Fibroblast of the aortic adventitia (primary cell): ENCODE measurements at regions not wholly inside any gene's neighbourhood (a gene's known extent, or its start where the extent isn't known, plus 50 kb on each side); places are given as distances from the start of the nearest gene placed in this dataset.
"Not testable (repeated sequence)": the region's sequence is repeated elsewhere in the genome, so short reads cannot be mapped to it uniquely, and the experiment has no call there.

Experiments used
- DNase-seq: peaks from one replicate; pipeline ENCODE4 v3.0.0-alpha.2; 2010; ENCODE audit warnings: low read depth
- H3K4me3 ChIP-seq: 2 replicates; pipeline ENCODE4 v1.5.1; 2011; ENCODE audit warnings: low read depth, mild to moderate bottlenecking, control low read depth, low read length, moderate library complexity
- CTCF ChIP-seq: IDR thresholded peaks from 2 replicates; pipeline ENCODE4 v1.5.1; 2011; ENCODE audit warnings: mild to moderate bottlenecking, low read length, control low read depth, inconsistent platforms; ENCODE audit not compliant: insufficient read depth

DNA sequence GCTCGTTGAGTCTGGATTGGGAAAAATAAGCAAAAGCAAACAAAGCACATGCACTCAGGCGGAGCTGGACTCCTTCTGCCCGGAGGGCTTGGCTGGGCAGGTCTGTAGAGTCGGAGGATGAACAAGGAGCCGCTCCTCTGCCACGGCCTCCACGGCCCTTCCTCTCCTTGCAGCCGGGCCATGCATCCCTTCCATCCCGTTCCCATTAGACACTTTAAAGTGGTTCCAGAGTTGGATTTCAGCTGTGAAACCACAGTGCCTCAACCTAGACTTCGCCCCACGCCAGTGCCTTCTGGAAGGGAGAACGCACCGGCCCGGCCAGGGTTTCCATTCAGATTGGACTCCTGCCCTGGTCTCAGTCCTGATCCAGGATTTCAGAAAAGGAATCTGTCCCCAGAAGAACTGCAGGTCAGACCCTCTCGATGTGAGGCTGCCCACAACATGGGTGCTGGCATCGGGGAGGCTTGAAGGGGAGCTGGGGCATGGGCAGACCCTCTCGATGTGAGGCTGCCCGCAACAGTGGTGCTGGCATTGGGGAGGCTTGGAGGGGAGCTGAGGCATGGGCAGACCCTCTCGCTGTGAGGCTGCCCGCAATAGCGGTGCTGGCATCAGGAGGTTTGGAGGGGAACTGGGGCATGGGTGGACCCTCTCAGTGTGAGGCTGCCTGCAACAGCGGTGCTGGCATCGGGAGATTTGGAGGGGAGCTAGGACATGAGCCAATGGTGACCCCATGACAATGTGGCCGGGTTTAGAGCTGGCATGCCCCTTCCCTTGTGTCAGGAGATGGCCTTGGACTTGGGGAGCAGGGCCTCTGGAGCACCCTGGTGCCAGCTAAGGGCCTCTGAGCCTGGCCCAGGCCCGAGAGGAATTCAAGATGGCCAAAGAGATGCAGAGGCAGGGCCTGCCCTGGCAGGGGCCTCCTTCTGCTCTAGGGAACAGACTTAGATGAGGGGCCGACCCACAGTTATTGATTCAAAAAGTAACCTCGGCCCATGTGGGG is 304.5 kb downstream of the NDUFA10 start:
- no peak for TF ChIP-seq CTCF
- DNase-seq = no peak

GRCh38 chr2:239719791-239720360 is 305.3 kb downstream of the NDUFA10 start:
- no peak for TF ChIP-seq CTCF

More for the DNA sequence above, 304.5 kb downstream of the NDUFA10 start:
- no peak overlapping the region for H3K4me3 ChIP-seq

DNA sequence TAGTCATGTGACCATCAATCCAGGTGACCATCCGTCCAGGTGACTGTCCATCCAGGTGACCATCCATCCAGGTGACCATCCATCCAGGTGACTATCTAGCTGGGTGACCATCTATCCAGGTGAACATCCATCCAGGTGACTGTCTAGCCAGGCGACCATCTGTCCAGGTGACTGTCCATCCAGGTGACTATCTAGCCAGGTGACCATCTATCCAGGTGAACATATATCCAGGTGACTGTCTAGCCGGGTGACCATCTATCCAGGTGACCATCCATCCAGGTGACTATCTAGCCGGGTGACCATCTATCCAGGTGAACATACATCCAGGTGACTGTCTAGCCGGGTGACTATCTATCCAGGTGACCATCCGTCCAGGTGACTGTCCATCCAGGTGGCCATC is 306.2 kb downstream of the NDUFA10 start:
- not testable (repeated sequence) for DNase-seq, H3K4me3 ChIP-seq

More at GRCh38 chr2:239719791-239720360, 305.3 kb downstream of the NDUFA10 start:
- no peak overlapping the region for H3K4me3 ChIP-seq
- no peak for DNase-seq

DNA sequence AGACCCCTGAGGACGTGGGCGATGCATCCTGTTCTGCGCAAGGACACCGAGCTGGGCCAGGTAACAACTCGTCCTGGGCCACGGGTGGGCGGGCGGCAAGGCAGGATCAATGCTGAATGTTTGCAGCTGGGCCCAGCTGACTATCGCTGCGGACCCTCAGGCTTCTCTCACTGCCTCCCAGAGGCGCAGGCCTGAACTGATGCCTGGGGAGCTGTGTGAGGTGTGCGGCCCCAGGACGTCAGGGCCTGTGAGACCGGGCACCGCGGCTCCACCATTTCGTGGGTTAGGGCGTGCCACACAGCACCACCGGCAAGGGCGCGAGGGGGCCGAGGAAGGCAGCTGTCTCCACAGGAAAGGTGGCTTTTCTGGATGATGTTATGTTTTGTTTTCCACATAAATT is 307.4 kb downstream of the NDUFA10 start:
- DNase-seq = no peak
- TF ChIP-seq CTCF = no peak

DNA sequence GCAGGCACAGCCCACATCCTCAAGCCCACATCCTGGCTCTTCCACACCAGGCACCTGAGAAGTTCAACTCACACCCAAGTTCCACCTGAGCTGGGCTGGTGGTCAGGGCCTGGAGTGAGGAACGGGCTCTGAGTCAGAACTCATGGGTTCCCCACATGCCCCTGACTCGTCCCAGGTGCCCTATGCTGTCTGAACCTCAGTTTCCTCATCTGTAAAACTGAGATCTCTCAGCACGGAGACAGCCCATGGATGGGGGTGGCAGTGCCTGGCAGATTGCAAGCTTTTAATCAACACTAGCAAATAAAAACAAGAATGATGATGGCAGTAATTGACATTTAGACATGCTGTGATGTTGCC is 307.8 kb downstream of the NDUFA10 start:
- H3K4me3 ChIP-seq = no peak overlapping the region
- no peak for DNase-seq
- no peak for TF ChIP-seq CTCF

More for the DNA sequence above, 307.4 kb downstream of the NDUFA10 start:
- H3K4me3 ChIP-seq = no peak overlapping the region

DNA sequence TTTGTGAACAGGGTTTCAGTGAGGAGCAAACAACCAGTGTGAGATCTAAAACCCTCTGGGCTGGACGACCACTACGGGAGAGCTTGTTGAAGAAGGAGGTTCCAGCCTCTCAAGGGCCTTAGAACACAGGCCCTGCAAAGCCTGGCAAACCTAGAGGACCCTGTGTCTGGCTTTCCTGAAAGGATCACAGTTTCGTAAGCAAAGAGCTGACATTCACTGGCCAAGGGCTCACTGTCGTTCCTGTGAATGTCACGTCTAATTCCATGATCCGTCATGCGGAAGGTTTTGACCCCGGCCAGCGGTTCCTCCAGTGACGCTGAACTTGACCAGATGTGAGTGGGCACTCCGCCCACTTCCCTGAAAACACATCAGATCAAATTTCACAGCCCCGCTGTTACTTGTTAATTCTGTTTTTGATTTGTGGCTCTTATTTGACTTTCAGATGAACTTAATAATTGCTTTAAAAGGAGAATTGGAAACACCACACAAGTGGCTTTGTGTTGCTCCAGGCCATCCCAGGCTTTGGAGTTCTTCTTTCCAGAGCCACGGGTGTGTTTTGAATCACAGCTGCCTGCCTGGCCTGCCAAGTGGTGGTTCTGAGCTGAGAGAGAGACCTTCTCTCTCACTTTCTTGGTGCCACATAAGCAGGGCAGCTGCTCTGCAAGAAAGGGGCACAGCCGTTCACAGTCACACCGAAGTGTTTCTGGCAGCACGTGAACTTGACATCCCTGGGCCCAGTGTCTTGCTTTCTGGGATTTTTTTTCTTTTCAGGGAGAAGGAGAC is 308.4 kb downstream of the NDUFA10 start:
- TF ChIP-seq CTCF = no peak
- no peak for DNase-seq

DNA sequence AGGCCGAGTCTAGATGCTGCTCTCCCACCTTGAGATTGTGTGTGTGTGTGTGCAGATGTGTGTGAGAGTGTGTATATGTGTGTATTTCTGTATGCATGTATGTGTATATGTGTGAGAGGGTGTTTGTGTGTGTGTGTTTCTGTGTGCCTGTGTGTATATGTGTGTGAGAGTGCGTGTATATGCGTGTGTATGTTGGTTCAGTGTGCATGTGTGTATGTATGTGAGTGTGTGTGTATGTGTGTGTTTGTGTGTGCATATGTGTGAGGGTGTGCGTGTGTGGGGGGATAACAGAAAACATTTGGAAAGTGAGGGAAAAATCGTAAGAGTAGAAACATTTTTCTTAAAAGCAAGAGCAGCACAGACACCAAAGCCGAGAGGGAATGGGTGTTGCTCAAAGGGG is 309.1 kb downstream of the NDUFA10 start:
- no peak overlapping the region for H3K4me3 ChIP-seq
- DNase-seq = no peak
- TF ChIP-seq CTCF = no peak

More for the DNA sequence above, 308.4 kb downstream of the NDUFA10 start:
- no peak overlapping the region for H3K4me3 ChIP-seq
